H1 (cell line): ENCODE measurements at regions not wholly inside any gene's neighbourhood (a gene's known extent, or its start where the extent isn't known, plus 50 kb on each side); places are given as distances from the start of the nearest gene placed in this dataset.

Experiments used
- ATF2 ChIP-seq: IDR thresholded peaks from 2 replicates; pipeline ENCODE4 v1.6.1; 2012; ENCODE audit warnings: low read length, inconsistent platforms
- CHD7 ChIP-seq: fragments of 300-600 bp; sonication (generic); IDR thresholded peaks from 2 replicates; pipeline ENCODE4 v1.7.1; 2012; ENCODE audit warnings: low read length, moderate library complexity, mild to moderate bottlenecking, inconsistent platforms; ENCODE audit not compliant: insufficient replicate concordance
- HDAC2 ChIP-seq, 2 experiments: fragments of 300-600 bp in 1 of 2; sonication (generic) in 1 of 2; IDR thresholded peaks; 2 replicates each; pipeline ENCODE4 v1.6.1; 2011 to 2012; ENCODE audit warnings: low read depth in 2 of 2, low read length in 2 of 2, mild to moderate bottlenecking in 2 of 2, moderate library complexity in 2 of 2, borderline replicate concordance in 1 of 2, inconsistent platforms in 1 of 2
- JUND ChIP-seq: IDR thresholded peaks from 2 replicates; pipeline ENCODE4 v1.6.1; 2011; ENCODE audit warnings: mild to moderate bottlenecking, improper control_type of control experiment, low read length
- RFX5 ChIP-seq: IDR thresholded peaks from 2 replicates; pipeline ENCODE4 v1.6.1; 2011; ENCODE audit warnings: low read depth, low read length, improper control_type of control experiment, borderline replicate concordance
- SAP30 ChIP-seq: fragments of 300-600 bp; sonication (generic); IDR thresholded peaks from 2 replicates; pipeline ENCODE4 v1.7.1; 2012; ENCODE audit warnings: low read length, moderate library complexity, mild to moderate bottlenecking, inconsistent platforms; ENCODE audit not compliant: insufficient read depth, insufficient replicate concordance
- TBP ChIP-seq: IDR thresholded peaks from 2 replicates; pipeline ENCODE4 v1.6.1; 2011; ENCODE audit warnings: low read depth, low read length, improper control_type of control experiment

- TF ChIP-seq CHD7 (no peak), TBP (no peak), JUND (no peak), HDAC2 (IDR thresholded peaks at IDR 0.05; ENCODE audit: borderline replicate concordance in 1 of 2, low read depth in 2 of 2, low read length in 2 of 2) (no peak), RFX5 (no peak), SAP30 (no peak), ATF2 (no peak)
Measured at GRCh38 chr7:156019776-156020565, 207.7 kb upstream of the SHH start (continued).
